Pancreas (tissue), 10 donors: ENCODE measurements at regions not wholly inside any gene's neighbourhood (a gene's known extent, or its start where the extent isn't known, plus 50 kb on each side); places are given as distances from the start of the nearest gene placed in this dataset.

Experiments used
- ATAC-seq, 4 donors: fragments of 200-7000 bp; cut with Tn5 transposase; one replicate each; pipeline versions ENCODE4 v1.8.0 to v1.9.1; 2020; ENCODE audit warnings: mild to moderate bottlenecking in 4 of 4, moderate library complexity in 4 of 4
- DNase-seq, 6 donors: peaks; one replicate each; pipeline ENCODE4 v3.0.0-alpha.2; 2020
- FAIRE-seq: peaks from 2 replicates; lab custom pipeline; 2012; peaks lifted over from hg19 to GRCh38; lab: Jason Lieb, UNC
- H3K27ac ChIP-seq, 4 donors: fragments of 200-600 bp; sonication (generic); 1 replicate in 3 of 4; 2 replicates in 1 of 4; pipeline versions ENCODE4 v1.5.0 to v1.8.0; 2020
- H3K27me3 ChIP-seq, 4 donors: fragments of 200-600 bp; one replicate each; pipeline ENCODE4 v1.8.0; 2021
- H3K36me3 ChIP-seq, 3 donors: fragments of 200-600 bp; sonication (generic) in 1 of 3; one replicate each; pipeline versions ENCODE4 v1.5.0 to v1.8.0; 2020 to 2021
- H3K4me1 ChIP-seq, 3 donors: fragments of 200-600 bp; one replicate each; pipeline ENCODE4 v1.8.0; 2021
- H3K4me3 ChIP-seq, 4 donors: fragments of 200-600 bp; sonication (generic) in 2 of 4; one replicate each; pipeline versions ENCODE4 v1.5.0 to v1.8.0; 2020 to 2021
- H3K9me3 ChIP-seq, 4 donors: fragments of 200-600 bp; one replicate each; pipeline ENCODE4 v1.8.0; 2021
- WGBS, 2 donors: extraction: QIAGEN DNeasy Blood & Tissue Kit; methylation state at CpG; one replicate each; pipeline ENCODE4 v1.1.7; 2013; 5-methylcytosine and 5-hydroxymethylcytosine counted together
- intact Hi-C, 3 donors: fragments of 100-400 bp; cut with DNase I; formaldehyde crosslinking; loops; one replicate each; pipeline versions ENCODE4 v1.11.1 to v1.14.2; 2022
- TF ChIP-seq, protein P1 (sequence below), 4 donors: fragments of 200-600 bp; sonication (generic) in 3 of 4; IDR thresholded peaks; one replicate each; pipeline versions ENCODE4 v1.5.0 to v1.8.0; 2021; ENCODE audit warnings: antibody characterized with exemption in 4 of 4
- donor health status: healthy with polysubstance abuse.
- donor health status: DM: no; HTN: no; CAD: no; lungs with moderate emphysema.
- donor health status: DM: no; HTN: no; CAD: no.
- donor health status: control.
- donor health status: control.
- donor health status: Bipolar disorder and iron deficiency.
- donor health status: DM: yes; HTN: yes; CAD: no.
- donor health status: DM: no; HTN: no; CAD: no.
- donor health status: DM: no; HTN: no; CAD: no.
- donor health status: DM: yes; HTN: yes; CAD: no.

GRCh38 chr10:81759111-81759510 lies 115.9 kb upstream of the NRG3 start:
- TF ChIP-seq, protein P1, sequence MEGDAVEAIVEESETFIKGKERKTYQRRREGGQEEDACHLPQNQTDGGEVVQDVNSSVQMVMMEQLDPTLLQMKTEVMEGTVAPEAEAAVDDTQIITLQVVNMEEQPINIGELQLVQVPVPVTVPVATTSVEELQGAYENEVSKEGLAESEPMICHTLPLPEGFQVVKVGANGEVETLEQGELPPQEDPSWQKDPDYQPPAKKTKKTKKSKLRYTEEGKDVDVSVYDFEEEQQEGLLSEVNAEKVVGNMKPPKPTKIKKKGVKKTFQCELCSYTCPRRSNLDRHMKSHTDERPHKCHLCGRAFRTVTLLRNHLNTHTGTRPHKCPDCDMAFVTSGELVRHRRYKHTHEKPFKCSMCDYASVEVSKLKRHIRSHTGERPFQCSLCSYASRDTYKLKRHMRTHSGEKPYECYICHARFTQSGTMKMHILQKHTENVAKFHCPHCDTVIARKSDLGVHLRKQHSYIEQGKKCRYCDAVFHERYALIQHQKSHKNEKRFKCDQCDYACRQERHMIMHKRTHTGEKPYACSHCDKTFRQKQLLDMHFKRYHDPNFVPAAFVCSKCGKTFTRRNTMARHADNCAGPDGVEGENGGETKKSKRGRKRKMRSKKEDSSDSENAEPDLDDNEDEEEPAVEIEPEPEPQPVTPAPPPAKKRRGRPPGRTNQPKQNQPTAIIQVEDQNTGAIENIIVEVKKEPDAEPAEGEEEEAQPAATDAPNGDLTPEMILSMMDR (IDR thresholded peaks at IDR 0.05): no peak
- DNase-seq: no peak
- 81 to 88% methylated on average over 2 of the region's 2 CpGs for WGBS, 2 donors
- no peak for FAIRE-seq
- Histone ChIP-seq H3K4me3 (no peak overlapping the region), H3K27ac (no peak overlapping the region), H3K4me1 (no peaks in the 10 kb centered on the region), H3K27me3 (no peaks in the 10 kb centered on the region), H3K9me3 (no peaks in the 10 kb centered on the region), H3K36me3 (no peaks in the 10 kb centered on the region)
- intact Hi-C loops: no loop called here
- ATAC-seq: no peak

DNA sequence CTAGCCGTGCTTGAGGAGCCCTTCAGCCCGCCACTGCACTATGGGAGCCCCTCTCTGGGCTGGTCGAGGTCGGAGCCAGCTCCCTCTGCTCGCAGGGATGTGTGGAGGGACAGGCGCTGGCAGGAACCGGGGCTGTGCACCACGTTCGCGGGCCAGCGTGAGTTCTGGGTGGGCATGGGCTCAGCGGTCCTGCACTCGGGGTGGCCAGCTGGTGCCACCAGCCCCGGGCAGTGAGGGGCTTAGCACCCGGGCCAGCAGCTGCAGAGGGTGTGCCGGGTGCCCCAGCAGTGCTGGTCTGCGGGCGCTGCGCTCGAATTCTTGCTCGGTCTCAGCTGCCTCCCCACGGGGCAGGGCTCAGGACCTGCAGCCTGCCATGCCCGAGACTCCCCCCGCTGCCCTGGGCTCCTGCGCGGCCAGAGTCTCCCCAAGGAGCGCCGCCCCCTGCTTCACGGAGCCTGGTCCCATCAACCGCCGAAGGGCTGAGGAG lies 90.8 kb upstream of the NRG3 start:
- 83 to 91% methylated on average over 31 of the region's 31 CpGs for WGBS, 2 donors
- no peak for FAIRE-seq
- Histone ChIP-seq H3K4me3 (no peak overlapping the region), H3K27me3 (no peaks in the 10 kb centered on the region), H3K36me3 (no peaks in the 10 kb centered on the region), H3K27ac (no peak overlapping the region), H3K9me3 (no peaks in the 10 kb centered on the region), H3K4me1 (no peaks in the 10 kb centered on the region)
- TF ChIP-seq, protein P1 (IDR thresholded peaks at IDR 0.05): no peak
- ATAC-seq: no peak
- intact Hi-C loops: no loop called here
- DNase-seq: peak in 3 of 6 donors; percentile 19 to 63 (median 53)

DNA sequence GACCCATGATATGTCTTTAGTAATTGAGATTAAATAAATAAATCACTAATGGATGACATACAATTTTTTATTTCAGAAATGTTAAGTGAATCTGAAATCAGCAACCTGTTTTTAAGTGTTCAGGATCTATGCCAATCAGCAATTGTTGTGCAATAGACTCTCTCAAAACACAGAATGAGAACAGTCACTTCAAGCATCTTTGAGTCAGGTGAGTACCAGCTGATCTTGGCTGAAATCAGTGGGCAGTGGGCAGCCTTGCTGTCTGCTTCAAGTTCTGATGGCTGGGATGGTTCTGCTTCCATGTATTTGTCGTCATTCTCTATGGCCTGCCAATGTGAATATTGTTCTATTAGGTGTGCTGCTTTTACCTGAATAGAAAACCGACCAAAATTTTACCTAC lies 82.3 kb upstream of the NRG3 start:
- intact Hi-C loops: no loop called here
- 67 to 77% methylated on average over 2 of the region's 2 CpGs for WGBS, 2 donors
- H3K4me3 ChIP-seq: no peak overlapping the region
- H3K4me1 ChIP-seq: no peaks in the 10 kb centered on the region
- no peak for DNase-seq
- ATAC-seq: no peak
- FAIRE-seq: no peak
- H3K27me3 ChIP-seq: no peaks in the 10 kb centered on the region
- H3K27ac ChIP-seq: no peak overlapping the region
- no peaks in the 10 kb centered on the region for H3K36me3 ChIP-seq
- H3K9me3 ChIP-seq: no peaks in the 10 kb centered on the region
- TF ChIP-seq, protein P1 (IDR thresholded peaks at IDR 0.05): no peak

DNA sequence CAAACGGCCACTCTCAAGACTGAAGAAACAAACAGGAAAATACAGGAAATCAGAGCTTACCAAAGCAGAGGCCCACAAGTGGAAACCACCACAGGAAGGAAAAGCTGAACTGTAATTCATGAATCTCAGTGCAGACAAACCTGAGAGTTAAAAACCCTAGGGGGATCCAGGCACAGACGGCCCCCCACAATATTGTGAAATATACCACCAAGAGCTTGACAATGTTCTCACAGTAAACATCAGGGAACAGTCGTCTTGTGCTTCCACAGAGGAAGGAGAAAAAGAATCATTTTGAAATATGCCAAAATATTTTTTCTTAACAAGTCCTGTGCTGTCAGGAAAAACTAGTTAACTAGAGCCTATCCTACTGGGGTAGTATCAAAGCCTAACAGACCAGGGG lies 68.2 kb upstream of the NRG3 start:
- no peak overlapping the region for H3K4me3 ChIP-seq
- H3K4me1 ChIP-seq: no peaks in the 10 kb centered on the region
- no peaks in the 10 kb centered on the region for H3K9me3 ChIP-seq
- ATAC-seq (no peak), FAIRE-seq (no peak), DNase-seq (no peak)
- H3K27ac ChIP-seq: no peak overlapping the region
- H3K36me3 ChIP-seq: no peaks in the 10 kb centered on the region
- no peaks in the 10 kb centered on the region for H3K27me3 ChIP-seq
- TF ChIP-seq, protein P1 (IDR thresholded peaks at IDR 0.05): no peak
- WGBS, 2 donors: 29 to 41% methylated on average over 3 of the region's 3 CpGs
- intact Hi-C loops: no loop called here

DNA sequence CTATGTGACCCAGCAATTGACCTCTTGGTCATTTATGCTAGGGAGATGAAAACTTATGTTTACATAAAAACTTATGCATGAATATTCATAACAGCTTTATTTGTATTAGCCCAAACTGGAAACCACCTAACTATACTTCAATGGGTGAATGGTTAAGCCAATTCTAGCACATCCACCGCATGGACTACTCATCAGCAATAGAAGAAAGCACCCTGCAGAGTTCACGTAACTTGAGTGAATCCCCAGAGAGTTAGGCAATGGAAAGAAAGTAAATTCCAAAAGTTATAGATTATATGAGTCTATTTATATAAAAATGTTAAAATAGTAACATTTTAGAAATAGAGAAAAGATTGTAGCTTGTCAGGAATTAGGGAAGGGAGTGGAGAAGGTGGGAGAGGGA lies 60.2 kb upstream of the NRG3 start:
- Histone ChIP-seq H3K9me3 (no peaks in the 10 kb centered on the region), H3K27me3 (no peaks in the 10 kb centered on the region), H3K27ac (no peak overlapping the region), H3K36me3 (no peaks in the 10 kb centered on the region), H3K4me1 (no peaks in the 10 kb centered on the region), H3K4me3 (no peak overlapping the region)
- FAIRE-seq (no peak), ATAC-seq (no peak), DNase-seq (no peak)
- 69 to 77% methylated on average over 2 of the region's 2 CpGs for WGBS, 2 donors
- intact Hi-C loops: no loop called here
- TF ChIP-seq, protein P1 (IDR thresholded peaks at IDR 0.05): no peak
